Breast epithelium (tissue), 4 donors: ENCODE measurements at regions not wholly inside any gene's neighbourhood (a gene's known extent, or its start where the extent isn't known, plus 50 kb on each side); places are given as distances from the start of the nearest gene placed in this dataset.

Source experiments
- DNase-seq, 2 donors: peaks; one replicate each; pipeline ENCODE4 v3.0.0-alpha.2; 2019; ENCODE audit warnings: low spot score in 2 of 2
- H3K27ac ChIP-seq, 2 donors: fragments of 200-600 bp; sonication (generic) in 1 of 2; one replicate each; pipeline ENCODE4 v1.5.1; 2016 to 2019; ENCODE audit warnings: mild to moderate bottlenecking in 1 of 2
- H3K27me3 ChIP-seq, 2 donors: fragments of 200-600 bp; sonication (generic) in 1 of 2; one replicate each; pipeline versions ENCODE4 v1.5.1 to v1.6.0; 2017 to 2019; ENCODE audit warnings: control low read depth in 1 of 2, mild to moderate bottlenecking in 1 of 2
- H3K36me3 ChIP-seq: fragments of 200-600 bp; one replicate; pipeline ENCODE4 v1.5.1; 2019
- H3K4me1 ChIP-seq, 2 donors: fragments of 200-600 bp; sonication (generic); one replicate each; pipeline ENCODE4 v1.5.1; 2016 to 2019; ENCODE audit warnings: control low read depth in 1 of 2
- H3K4me3 ChIP-seq, 3 donors: fragments of 200-600 bp; sonication (generic); 1 replicate in 2 of 3; 2 replicates in 1 of 3; pipeline ENCODE4 v1.5.1; 2016 to 2019; ENCODE audit warnings: mild to moderate bottlenecking in 3 of 3, moderate library complexity in 2 of 3
- H3K9me3 ChIP-seq, 2 donors: fragments of 200-600 bp; sonication (generic) in 1 of 2; one replicate each; pipeline ENCODE4 v1.5.1; 2016 to 2019; ENCODE audit warnings: control low read depth in 1 of 2
- CTCF ChIP-seq, 3 donors: fragments of 450-650 bp; IDR thresholded peaks; one replicate each; pipeline ENCODE4 v1.5.1; 2016 to 2017; ENCODE audit warnings: antibody characterized with exemption in 3 of 3, mild to moderate bottlenecking in 3 of 3, moderate library complexity in 3 of 3
- POLR2A ChIP-seq: fragments of 450-650 bp; IDR thresholded peaks from one replicate; pipeline ENCODE4 v1.6.1; 2016; ENCODE audit warnings: antibody characterized with exemption, mild to moderate bottlenecking, moderate library complexity
- POLR2AphosphoS5 ChIP-seq, 3 donors: sonication (generic); formaldehyde crosslinking; IDR thresholded peaks; one replicate each; pipeline ENCODE4 v1.6.1; 2017; ENCODE audit warnings: antibody characterized with exemption in 3 of 3
- intact Hi-C: fragments of 100-400 bp; cut with DNase I; formaldehyde crosslinking; loops from one replicate; pipeline ENCODE4 v1.15.1; 2023; ENCODE audit warnings: low total_unique reads

GRCh38 chr7:35468606-35469005, 214.7 kb upstream of the TBX20 start:
- intact Hi-C loops = no loop called here
- no peak overlapping the region for H3K27ac ChIP-seq
- peaks cover 0 to 3% of the 10 kb centered on the region in 2 donors for H3K27me3 ChIP-seq
- H3K9me3 ChIP-seq = no peaks in the 10 kb centered on the region
- H3K36me3 ChIP-seq = no peaks in the 10 kb centered on the region
- no peak for TF ChIP-seq POLR2AphosphoS5 (IDR thresholded peaks at IDR 0.05)
- no peak for TF ChIP-seq CTCF (IDR thresholded peaks at IDR 0.05)
- no peak for TF ChIP-seq POLR2A
- H3K4me3 ChIP-seq = no peak overlapping the region
- DNase-seq = no peak
- H3K4me1 ChIP-seq = no peaks in the 10 kb centered on the region

GRCh38 chr7:35467456-35467978, 213.6 kb upstream of the TBX20 start:
- no peaks in the 10 kb centered on the region for H3K36me3 ChIP-seq
- DNase-seq = no peak
- TF ChIP-seq POLR2A (no peak), CTCF (IDR thresholded peaks at IDR 0.05) (no peak), POLR2AphosphoS5 (IDR thresholded peaks at IDR 0.05) (no peak)
- no peaks in the 10 kb centered on the region for H3K4me1 ChIP-seq
- no peak overlapping the region for H3K27ac ChIP-seq
- peaks cover 0 to 3% of the 10 kb centered on the region in 2 donors for H3K27me3 ChIP-seq
- H3K4me3 ChIP-seq = no peak overlapping the region
- no peaks in the 10 kb centered on the region for H3K9me3 ChIP-seq
- intact Hi-C loops = no loop called here

GRCh38 chr7:35465791-35466336, 212.0 kb upstream of the TBX20 start:
- intact Hi-C loops = no loop called here

GRCh38 chr7:35463751-35464150, 209.9 kb upstream of the TBX20 start:
- H3K27ac ChIP-seq = no peak overlapping the region
- no peak for TF ChIP-seq CTCF (IDR thresholded peaks at IDR 0.05)
- no peak for TF ChIP-seq POLR2AphosphoS5 (IDR thresholded peaks at IDR 0.05)
- no peak for TF ChIP-seq POLR2A
- H3K36me3 ChIP-seq = no peaks in the 10 kb centered on the region
- intact Hi-C loops = no loop called here
- H3K27me3 ChIP-seq = peaks cover 0 to 3% of the 10 kb centered on the region in 2 donors
- H3K4me3 ChIP-seq = no peak overlapping the region
- no peak for DNase-seq
- no peaks in the 10 kb centered on the region for H3K4me1 ChIP-seq
- H3K9me3 ChIP-seq = peaks cover 0 to 7% of the 10 kb centered on the region in 2 donors

More at GRCh38 chr7:35465791-35466336, 212.0 kb upstream of the TBX20 start:
- H3K9me3 ChIP-seq = no peaks in the 10 kb centered on the region
- H3K27me3 ChIP-seq = peaks cover 0 to 3% of the 10 kb centered on the region in 2 donors
- no peak overlapping the region for H3K4me3 ChIP-seq
- H3K4me1 ChIP-seq = no peaks in the 10 kb centered on the region
- no peak overlapping the region for H3K27ac ChIP-seq
- no peaks in the 10 kb centered on the region for H3K36me3 ChIP-seq
- DNase-seq = no peak
- no peak for TF ChIP-seq CTCF (IDR thresholded peaks at IDR 0.05)
- no peak for TF ChIP-seq POLR2AphosphoS5 (IDR thresholded peaks at IDR 0.05)
- no peak for TF ChIP-seq POLR2A

- H3K27me3 ChIP-seq = peaks cover 0 to 3% of the 10 kb centered on the region in 2 donors
- H3K4me1 ChIP-seq = no peaks in the 10 kb centered on the region
- no peak for TF ChIP-seq POLR2A
- no peak for TF ChIP-seq POLR2AphosphoS5 (IDR thresholded peaks at IDR 0.05)
- H3K4me3 ChIP-seq = no peak overlapping the region
- H3K27ac ChIP-seq = no peak overlapping the region
- DNase-seq = no peak
- intact Hi-C loops = no loop called here
- H3K36me3 ChIP-seq = no peaks in the 10 kb centered on the region
- H3K9me3 ChIP-seq = peaks cover 0 to 12% of the 10 kb centered on the region in 2 donors
Measured at GRCh38 chr7:35463176-35463700, 209.3 kb upstream of the TBX20 start.
